Fibroblast of lung (primary cell): ENCODE measurements at regions not wholly inside any gene's neighbourhood (a gene's known extent, or its start where the extent isn't known, plus 50 kb on each side); places are given as distances from the start of the nearest gene placed in this dataset.

Source experiments
- CTCF ChIP-seq, 2 donors: IDR thresholded peaks in 1 of 2; conservative IDR thresholded peaks in 1 of 2; 1 replicate in 1 of 2; 2 replicates in 1 of 2; pipeline ENCODE4 v1.5.1; 2011 to 2012; ENCODE audit warnings: low read length in 2 of 2, control low read depth in 1 of 2, inconsistent platforms in 1 of 2, low read depth in 1 of 2, mild to moderate bottlenecking in 1 of 2
- EZH2 ChIP-seq: IDR thresholded peaks from 2 replicates; pipeline ENCODE4 v1.5.1; 2012; ENCODE audit warnings: low read length, control low read depth, mild to moderate bottlenecking; ENCODE audit errors: missing control alignments

GRCh38 chr3:34073961-34074360 lies 275.5 kb downstream of the PDCD6IP start:
- TF ChIP-seq CTCF (conservative IDR thresholded peaks at IDR 0.05 in 1 of 2, IDR thresholded peaks at IDR 0.05 in 1 of 2; ENCODE audit: low read depth in 1 of 2, low read length in 2 of 2), result no peak
- TF ChIP-seq EZH2, result no peak
